ENCODE measurements at regions not wholly inside any gene's neighbourhood (a gene's known extent, or its start where the extent isn't known, plus 50 kb on each side); places are given as distances from the start of the nearest gene placed in this dataset.

GRCh38 chr17:77285594-77286390 is 145.0 kb downstream of the SEC14L1 start:
- no peak for TF ChIP-seq CTCF (CRISPR knock-in tag; IDR thresholded peaks at IDR 0.05)
- TF ChIP-seq REPIN1 (CRISPR knock-in tag; IDR thresholded peaks at IDR 0.05; ENCODE audit: borderline replicate concordance, low read depth): no peak; the same call in 1 of the 2 replicates
- TF ChIP-seq ZFP36L2 (CRISPR knock-in tag; IDR thresholded peaks at IDR 0.05): no peak
- TF ChIP-seq POLR2A (IDR thresholded peaks at IDR 0.05; ENCODE audit: insufficient read depth in 1 of 2, low read depth in 2 of 2, low read length in 2 of 2): no peak; a peak in 1 of 4 replicates
- TF ChIP-seq ZNF256 (CRISPR knock-in tag; conservative IDR thresholded peaks at IDR 0.05): no peak
- no peak for TF ChIP-seq ZNF720 (CRISPR knock-in tag; IDR thresholded peaks at IDR 0.05)
- no peak for TF ChIP-seq PBX3 (CRISPR knock-in tag; IDR thresholded peaks at IDR 0.05; ENCODE audit: borderline replicate concordance)
- TF ChIP-seq ZNF441 (CRISPR knock-in tag; IDR thresholded peaks at IDR 0.05; ENCODE audit: borderline replicate concordance): no peak
- TF ChIP-seq CHD2 (IDR thresholded peaks at IDR 0.05; ENCODE audit: low read depth, low read length): no peak
- TF ChIP-seq PRMT3 (CRISPR knock-in tag; IDR thresholded peaks at IDR 0.05; ENCODE audit: borderline replicate concordance, low read depth): no peak
- TF ChIP-seq SRSF9 (IDR thresholded peaks at IDR 0.05; ENCODE audit: borderline replicate concordance, insufficient read depth, low read depth, low read length, poor library complexity, severe bottlenecking): no peak
- no peak; the same call in 1 of the 2 replicates for TF ChIP-seq ETS1 (CRISPR knock-in tag; IDR thresholded peaks at IDR 0.05)
- peak; percentile 48; the same call in 1 of the 2 replicates for TF ChIP-seq ZNF362 (CRISPR knock-in tag; IDR thresholded peaks at IDR 0.05; ENCODE audit: borderline replicate concordance)
- TF ChIP-seq MAFK (conservative IDR thresholded peaks at IDR 0.05 in 1 of 2, IDR thresholded peaks at IDR 0.05 in 1 of 2; ENCODE audit: low read length in 2 of 2): no peak

Data from HepG2 (cell line).